ENCODE measurements at regions not wholly inside any gene's neighbourhood (a gene's known extent, or its start where the extent isn't known, plus 50 kb on each side); places are given as distances from the start of the nearest gene placed in this dataset.

DNA sequence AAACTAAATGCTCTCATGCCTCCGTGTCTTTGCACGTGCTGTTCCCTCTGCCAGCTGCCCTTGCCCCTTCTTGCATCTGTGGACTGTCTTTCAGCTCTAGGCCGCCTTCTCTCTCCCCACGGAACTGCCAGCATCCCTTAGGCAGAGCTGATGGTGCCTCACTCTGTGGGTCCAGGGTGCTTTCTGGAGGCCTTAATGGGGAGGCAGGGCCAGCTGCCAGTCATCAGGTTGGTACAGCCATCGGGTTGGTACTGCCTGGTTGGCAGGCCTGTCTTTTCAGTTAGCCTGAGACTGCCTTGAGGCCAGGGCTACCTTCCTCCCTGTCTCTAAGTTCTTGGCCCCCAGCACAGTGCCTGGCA, 61.4 kb upstream of the TARBP1 start:
- Histone ChIP-seq H3K27ac (ENCODE audit: poor library complexity, severe bottlenecking) (no peak overlapping the region), H3K4me3 (ENCODE audit: severe bottlenecking) (no peak overlapping the region), H3K27me3 (ENCODE audit: insufficient read depth, poor library complexity, severe bottlenecking) (no peaks in the 10 kb centered on the region), H3K36me3 (ENCODE audit: low read depth) (no peaks in the 10 kb centered on the region), H3K9me3 (ENCODE audit: severe bottlenecking) (no peaks in the 10 kb centered on the region), H3K4me1 (ENCODE audit: insufficient read depth, poor library complexity, severe bottlenecking) (peaks cover 32% of the 10 kb centered on the region)
- TF ChIP-seq, protein P1, sequence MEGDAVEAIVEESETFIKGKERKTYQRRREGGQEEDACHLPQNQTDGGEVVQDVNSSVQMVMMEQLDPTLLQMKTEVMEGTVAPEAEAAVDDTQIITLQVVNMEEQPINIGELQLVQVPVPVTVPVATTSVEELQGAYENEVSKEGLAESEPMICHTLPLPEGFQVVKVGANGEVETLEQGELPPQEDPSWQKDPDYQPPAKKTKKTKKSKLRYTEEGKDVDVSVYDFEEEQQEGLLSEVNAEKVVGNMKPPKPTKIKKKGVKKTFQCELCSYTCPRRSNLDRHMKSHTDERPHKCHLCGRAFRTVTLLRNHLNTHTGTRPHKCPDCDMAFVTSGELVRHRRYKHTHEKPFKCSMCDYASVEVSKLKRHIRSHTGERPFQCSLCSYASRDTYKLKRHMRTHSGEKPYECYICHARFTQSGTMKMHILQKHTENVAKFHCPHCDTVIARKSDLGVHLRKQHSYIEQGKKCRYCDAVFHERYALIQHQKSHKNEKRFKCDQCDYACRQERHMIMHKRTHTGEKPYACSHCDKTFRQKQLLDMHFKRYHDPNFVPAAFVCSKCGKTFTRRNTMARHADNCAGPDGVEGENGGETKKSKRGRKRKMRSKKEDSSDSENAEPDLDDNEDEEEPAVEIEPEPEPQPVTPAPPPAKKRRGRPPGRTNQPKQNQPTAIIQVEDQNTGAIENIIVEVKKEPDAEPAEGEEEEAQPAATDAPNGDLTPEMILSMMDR (IDR thresholded peaks at IDR 0.05; ENCODE audit: poor library complexity, severe bottlenecking): no peak
- DNase-seq (ENCODE audit: low spot score) (no peak), ATAC-seq (ENCODE audit: low read depth) (no peak)

DNA sequence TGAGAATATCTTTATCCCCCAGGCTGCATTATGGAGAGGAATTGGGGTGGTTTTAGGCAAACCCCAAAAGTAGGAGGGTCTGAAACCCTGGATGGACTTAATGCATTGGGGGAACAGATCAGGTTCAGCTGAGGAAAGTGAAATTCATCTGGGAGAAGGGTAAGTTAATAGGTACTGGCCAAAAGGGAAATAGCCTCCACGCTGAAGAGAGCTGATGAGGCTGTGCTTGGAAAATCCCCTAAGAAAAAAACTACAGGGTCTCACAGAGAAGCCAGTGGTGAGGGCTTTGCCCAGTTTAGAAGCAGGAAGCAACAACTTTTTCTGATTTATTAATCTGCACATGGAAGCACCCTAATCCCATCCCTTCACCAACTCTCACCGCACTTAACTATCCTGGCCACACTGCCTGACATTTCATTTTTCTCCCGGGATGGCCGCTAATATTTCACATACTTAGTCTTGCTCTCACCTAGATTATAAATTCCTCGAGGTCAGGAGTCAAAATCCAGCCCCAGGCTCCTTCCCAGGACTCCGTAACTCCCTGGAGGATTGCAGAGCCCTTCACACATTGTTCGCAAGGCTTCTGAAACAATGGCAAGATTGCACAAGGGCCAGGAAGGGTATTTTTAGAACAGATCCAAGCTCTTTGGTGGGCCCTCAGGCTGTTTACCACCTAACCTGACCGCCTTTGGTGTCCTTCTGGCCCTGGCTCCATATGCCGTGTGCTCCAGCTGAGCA, 60.9 kb upstream of the TARBP1 start:
- no peaks in the 10 kb centered on the region for H3K27me3 ChIP-seq (ENCODE audit: insufficient read depth, poor library complexity, severe bottlenecking)
- H3K4me3 ChIP-seq (ENCODE audit: severe bottlenecking): no peak overlapping the region
- no peaks in the 10 kb centered on the region for H3K9me3 ChIP-seq (ENCODE audit: severe bottlenecking)
- peaks cover 29% of the 10 kb centered on the region for H3K4me1 ChIP-seq (ENCODE audit: insufficient read depth, poor library complexity, severe bottlenecking)
- H3K36me3 ChIP-seq (ENCODE audit: low read depth): no peaks in the 10 kb centered on the region
- ATAC-seq (ENCODE audit: low read depth) (no peak), DNase-seq (ENCODE audit: low spot score) (no peak)
- TF ChIP-seq, protein P1 (IDR thresholded peaks at IDR 0.05; ENCODE audit: poor library complexity, severe bottlenecking): no peak
- peak overlapping the region; percentile 61 for H3K27ac ChIP-seq (ENCODE audit: poor library complexity, severe bottlenecking)

DNA sequence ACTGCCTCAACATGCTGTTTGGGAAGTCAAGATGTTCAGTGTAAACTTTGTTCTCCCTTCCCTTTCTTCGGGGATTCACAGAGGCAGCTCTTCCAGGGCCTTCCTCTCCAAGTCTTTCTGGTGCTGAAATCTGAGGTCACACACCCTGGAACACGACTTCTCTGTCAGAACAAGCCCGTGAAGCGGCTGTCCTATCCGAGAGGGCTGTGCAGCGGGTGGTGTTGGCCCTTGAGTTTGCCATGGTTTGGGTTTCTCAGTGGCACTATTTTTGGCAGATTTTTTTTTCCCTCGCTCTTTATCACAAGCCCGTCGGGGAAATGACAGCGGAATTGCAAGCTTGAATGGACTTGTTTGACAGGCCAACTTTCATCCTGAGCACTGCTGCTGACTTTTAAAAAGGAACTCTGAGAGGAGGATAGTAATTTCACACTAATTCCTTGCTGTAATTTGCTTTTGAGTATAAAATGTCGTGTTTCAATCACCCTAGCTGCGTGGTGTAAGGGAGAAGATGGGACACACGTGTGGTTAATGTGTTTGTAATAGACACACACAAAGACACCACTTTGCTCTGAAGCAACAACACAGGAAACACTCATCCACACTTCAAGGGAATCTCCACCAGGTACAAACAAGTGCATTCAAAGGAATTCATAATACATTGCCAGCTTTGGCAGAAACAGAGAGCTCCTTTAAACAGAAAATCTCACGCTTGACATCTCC, 60.1 kb upstream of the TARBP1 start:
- Histone ChIP-seq H3K9me3 (ENCODE audit: severe bottlenecking) (no peaks in the 10 kb centered on the region), H3K27me3 (ENCODE audit: insufficient read depth, poor library complexity, severe bottlenecking) (no peaks in the 10 kb centered on the region), H3K4me3 (ENCODE audit: severe bottlenecking) (no peak overlapping the region), H3K36me3 (ENCODE audit: low read depth) (no peaks in the 10 kb centered on the region), H3K27ac (ENCODE audit: poor library complexity, severe bottlenecking) (peak overlapping the region; percentile 61), H3K4me1 (ENCODE audit: insufficient read depth, poor library complexity, severe bottlenecking) (peaks cover 30% of the 10 kb centered on the region)
- TF ChIP-seq, protein P1 (IDR thresholded peaks at IDR 0.05; ENCODE audit: poor library complexity, severe bottlenecking): no peak
- DNase-seq (ENCODE audit: low spot score) (no peak), ATAC-seq (ENCODE audit: low read depth) (peak; percentile 60)

DNA sequence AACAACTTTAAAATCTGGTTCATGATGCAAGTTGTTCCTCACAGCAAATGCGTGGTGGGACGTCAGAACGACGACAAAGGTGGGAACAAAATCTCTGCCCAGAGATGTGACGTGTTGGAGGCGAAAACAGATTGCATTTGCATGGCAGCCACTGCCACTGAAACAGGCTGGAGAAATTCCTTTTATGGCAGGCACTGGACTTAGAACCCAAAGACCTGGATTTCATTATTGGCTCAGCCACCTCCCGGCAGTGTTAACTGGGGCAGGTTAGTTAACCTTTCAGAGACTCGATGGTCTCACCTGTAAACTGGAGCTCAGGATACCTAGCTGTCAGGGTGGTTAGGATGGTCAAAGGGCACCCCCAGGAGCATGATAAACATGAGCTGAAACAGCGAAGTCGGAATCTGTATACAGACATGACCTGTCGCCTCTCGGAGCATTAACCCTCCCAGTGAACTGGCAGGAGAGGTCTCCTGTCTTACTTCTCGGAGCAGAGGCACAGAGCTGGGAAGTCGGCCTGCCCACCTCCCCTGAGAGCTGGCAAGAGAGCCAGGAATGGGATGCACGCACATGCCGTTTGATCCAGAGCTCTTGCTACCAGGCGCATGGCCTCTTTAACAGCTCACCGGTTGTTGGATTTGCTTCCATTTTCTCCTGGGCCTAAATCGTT, 59.2 kb upstream of the TARBP1 start:
- TF ChIP-seq, protein P1 (IDR thresholded peaks at IDR 0.05; ENCODE audit: poor library complexity, severe bottlenecking): no peak
- H3K27ac ChIP-seq (ENCODE audit: poor library complexity, severe bottlenecking): peak overlapping the region; percentile 61
- no peaks in the 10 kb centered on the region for H3K9me3 ChIP-seq (ENCODE audit: severe bottlenecking)
- H3K27me3 ChIP-seq (ENCODE audit: insufficient read depth, poor library complexity, severe bottlenecking): no peaks in the 10 kb centered on the region
- H3K4me3 ChIP-seq (ENCODE audit: severe bottlenecking): no peak overlapping the region
- peaks cover 35% of the 10 kb centered on the region for H3K4me1 ChIP-seq (ENCODE audit: insufficient read depth, poor library complexity, severe bottlenecking)
- DNase-seq (ENCODE audit: low spot score) (no peak), ATAC-seq (ENCODE audit: low read depth) (no peak)
- no peaks in the 10 kb centered on the region for H3K36me3 ChIP-seq (ENCODE audit: low read depth)

All from RWPE2 (cell line).